K562 (cell line): ENCODE measurements at regions not wholly inside any gene's neighbourhood (a gene's known extent, or its start where the extent isn't known, plus 50 kb on each side); places are given as distances from the start of the nearest gene placed in this dataset.

Experiments used
- BRF2 ChIP-seq: IDR thresholded peaks from 3 replicates; pipeline ENCODE4 v1.6.1; 2011; ENCODE audit warnings: borderline replicate concordance, mild to moderate bottlenecking; ENCODE audit not compliant: insufficient read length, insufficient read depth
- POLR2A ChIP-seq: fragments of 450-650 bp; conservative IDR thresholded peaks from 2 replicates; pipeline ENCODE4 v1.6.1; 2016
- POLR2AphosphoS5 ChIP-seq: IDR thresholded peaks from 2 replicates; pipeline ENCODE4 v1.6.1; 2011; ENCODE audit warnings: mild to moderate bottlenecking, low read depth, low read length, moderate library complexity; ENCODE audit not compliant: control insufficient read depth, insufficient read depth
- REST ChIP-seq, 2 experiments: fragments of 450-650 bp; formaldehyde crosslinking in 1 of 2; IDR thresholded peaks; 2 replicates each; pipeline versions ENCODE4 v1.4.0 to v1.6.1; 2014 to 2020; ENCODE audit warnings: mild to moderate bottlenecking in 2 of 2, borderline replicate concordance in 1 of 2, low read depth in 1 of 2

GRCh38 chr2:204184226-204184625, 247.7 kb downstream of the ICOS start:
- TF ChIP-seq POLR2A: no peak
- no peak for TF ChIP-seq BRF2
- TF ChIP-seq POLR2AphosphoS5: no peak
- no peak for TF ChIP-seq REST (IDR thresholded peaks at IDR 0.05; ENCODE audit: borderline replicate concordance)
- TF ChIP-seq REST (CRISPR knock-in tag; IDR thresholded peaks at IDR 0.05; ENCODE audit: low read depth): no peak
